Body of pancreas (tissue), 4 donors: ENCODE measurements at regions not wholly inside any gene's neighbourhood (a gene's known extent, or its start where the extent isn't known, plus 50 kb on each side); places are given as distances from the start of the nearest gene placed in this dataset.

ENCODE experiments used
- ATAC-seq: fragments of 150-250 bp; one replicate; pipeline ENCODE4 v1.9.1; 2016
- DNase-seq, 4 donors: peaks; one replicate each; pipeline ENCODE4 v3.0.0-alpha.2; 2019
- H3K27ac ChIP-seq, 4 donors: fragments of 200-600 bp; sonication (generic); 1 replicate in 3 of 4; 2 replicates in 1 of 4; pipeline versions ENCODE4 v1.5.1 to v1.6.1; 2016 to 2019; ENCODE audit warnings: mild to moderate bottlenecking in 1 of 4, mixed read lengths in 1 of 4, moderate library complexity in 1 of 4
- H3K27me3 ChIP-seq, 2 donors: fragments of 200-600 bp; sonication (generic); one replicate each; pipeline ENCODE4 v1.6.0; 2016; ENCODE audit warnings: mild to moderate bottlenecking in 1 of 2
- H3K36me3 ChIP-seq, 2 donors: fragments of 200-600 bp; sonication (generic); replicated peaks in 1 of 2; 2 replicates each; pipeline ENCODE4 v1.5.1; 2016; ENCODE audit warnings: low read depth in 2 of 2; ENCODE audit not compliant: insufficient read depth in 1 of 2
- H3K4me1 ChIP-seq: fragments of 200-600 bp; sonication (generic); one replicate; pipeline ENCODE4 v1.6.0; 2016
- H3K4me3 ChIP-seq, 2 donors: fragments of 200-600 bp; sonication (generic); 1 replicate in 1 of 2; 2 replicates in 1 of 2; pipeline ENCODE4 v1.5.1; 2016 to 2019
- H3K9me3 ChIP-seq, 3 donors: fragments of 200-600 bp; sonication (generic); 1 replicate in 2 of 3; 2 replicates in 1 of 3; pipeline ENCODE4 v1.5.1; 2016
- CTCF ChIP-seq, 7 experiments: fragments of 450-650 bp in 4 of 7; fragments of 200-600 bp in 3 of 7; sonication (generic) in 3 of 7; IDR thresholded peaks; one replicate each; pipeline ENCODE4 v1.5.1; 2016 to 2019; ENCODE audit warnings: antibody characterized with exemption in 7 of 7
- POLR2A ChIP-seq, 3 donors: fragments of 450-650 bp; IDR thresholded peaks; one replicate each; pipeline ENCODE4 v1.6.1; 2016; ENCODE audit warnings: antibody characterized with exemption in 3 of 3, mild to moderate bottlenecking in 2 of 3
- WGBS, 2 donors: methylation state at CpG; one replicate each; pipeline ENCODE4 v1.1.5; 2017; 5-methylcytosine and 5-hydroxymethylcytosine counted together
- intact Hi-C: fragments of 100-400 bp; cut with DNase I; formaldehyde crosslinking; loops from one replicate; pipeline ENCODE4 v1.15.1; 2023

DNA sequence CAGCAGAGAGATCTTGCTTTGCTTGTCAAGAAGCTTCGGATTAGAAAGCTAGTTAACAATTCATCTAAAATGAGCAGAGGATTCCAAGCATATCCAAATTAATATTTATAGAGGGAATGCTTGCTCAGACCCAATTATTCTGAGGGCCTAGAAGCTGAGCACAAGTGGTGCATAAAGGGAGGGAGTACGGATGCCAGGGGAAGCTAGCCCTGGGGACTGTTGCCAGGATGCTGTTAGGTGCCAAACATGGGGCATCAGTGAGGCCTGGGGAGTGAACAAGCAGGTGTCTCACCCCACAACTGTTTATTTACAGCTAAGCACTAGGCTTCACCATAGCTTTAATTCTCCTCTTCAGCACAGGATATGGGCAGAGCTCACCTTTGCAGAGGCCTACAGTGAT, 684.1 kb upstream of the C16orf82 start:
- Histone ChIP-seq H3K9me3 (no peaks in the 10 kb centered on the region), H3K4me3 (no peak overlapping the region), H3K36me3 (no peaks in the 10 kb centered on the region), H3K4me1 (no peaks in the 10 kb centered on the region), H3K27me3 (no peaks in the 10 kb centered on the region), H3K27ac (no peak overlapping the region)
- TF ChIP-seq CTCF (IDR thresholded peaks at IDR 0.05) (no peak), POLR2A (IDR thresholded peaks at IDR 0.05) (no peak)
- intact Hi-C loops, result no loop called here
- DNase-seq, result no peak
- WGBS, 2 donors, result 33 to 38% methylated on average over 2 of the region's 2 CpGs
- ATAC-seq, result no peak

- Histone ChIP-seq H3K9me3 (no peaks in the 10 kb centered on the region), H3K4me3 (no peak overlapping the region), H3K4me1 (no peaks in the 10 kb centered on the region), H3K27ac (no peak overlapping the region), H3K36me3 (no peaks in the 10 kb centered on the region), H3K27me3 (no peaks in the 10 kb centered on the region)
- TF ChIP-seq CTCF (IDR thresholded peaks at IDR 0.05) (no peak), POLR2A (IDR thresholded peaks at IDR 0.05) (no peak)
- ATAC-seq (no peak), DNase-seq (no peak)
- 0 to 7% methylated on average over 2 to 3 of the region's 3 CpGs for WGBS, 2 donors
- intact Hi-C loops, result no loop called here
Measured at GRCh38 chr16:26386096-26386495, 680.6 kb upstream of the C16orf82 start.

DNA sequence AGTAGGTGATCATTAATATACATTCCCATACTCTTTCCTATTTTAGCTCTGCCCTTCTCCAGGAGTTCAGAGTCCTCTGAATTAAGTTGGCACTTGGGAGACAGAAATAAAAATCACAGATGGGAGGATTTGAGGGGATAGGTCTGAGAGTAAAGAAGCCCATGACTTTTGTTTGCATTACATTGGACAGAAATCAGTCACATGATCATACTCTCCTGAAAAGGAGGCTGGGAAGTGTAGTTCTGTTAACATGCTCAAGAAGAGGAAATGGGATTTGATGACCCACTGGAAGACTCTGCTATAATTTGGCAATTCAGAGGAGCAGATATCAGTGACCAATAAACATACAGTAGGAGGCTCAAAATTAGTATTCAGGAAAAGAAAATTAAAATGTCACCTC, 674.9 kb upstream of the C16orf82 start:
- Histone ChIP-seq H3K36me3 (no peaks in the 10 kb centered on the region), H3K4me1 (no peaks in the 10 kb centered on the region), H3K27ac (no peak overlapping the region), H3K9me3 (peaks cover 0 to 6% (median 0%) of the 10 kb centered on the region in 3 donors), H3K27me3 (no peaks in the 10 kb centered on the region), H3K4me3 (no peak overlapping the region)
- no peak for TF ChIP-seq CTCF (IDR thresholded peaks at IDR 0.05)
- DNase-seq (no peak), ATAC-seq (no peak)
- intact Hi-C loops, result no loop called here

GRCh38 chr16:26394409-26394808, 672.3 kb upstream of the C16orf82 start:
- ATAC-seq, result no peak
- Histone ChIP-seq H3K27me3 (no peaks in the 10 kb centered on the region), H3K9me3 (peaks cover 0 to 6% (median 0%) of the 10 kb centered on the region in 3 donors), H3K4me1 (no peaks in the 10 kb centered on the region), H3K36me3 (no peaks in the 10 kb centered on the region), H3K27ac (no peak overlapping the region), H3K4me3 (no peak overlapping the region)
- DNase-seq, result no peak
- 34 to 36% methylated on average over 5 of the region's 5 CpGs for WGBS, 2 donors
- intact Hi-C loops, result no loop called here
- TF ChIP-seq POLR2A (IDR thresholded peaks at IDR 0.05), result no peak

- Histone ChIP-seq H3K4me3 (no peak overlapping the region), H3K9me3 (peaks cover 0 to 6% (median 0%) of the 10 kb centered on the region in 3 donors), H3K4me1 (no peaks in the 10 kb centered on the region), H3K27ac (no peak overlapping the region), H3K36me3 (no peaks in the 10 kb centered on the region), H3K27me3 (no peaks in the 10 kb centered on the region)
- intact Hi-C loops, result no loop called here
- DNase-seq (no peak), ATAC-seq (no peak)
- 75 to 78% methylated on average over 13 of the region's 13 CpGs for WGBS, 2 donors
- TF ChIP-seq CTCF (IDR thresholded peaks at IDR 0.05) (no peak), POLR2A (IDR thresholded peaks at IDR 0.05) (no peak)
Measured at GRCh38 chr16:26395700-26396099, 671.0 kb upstream of the C16orf82 start.
